NCI-H1694 (cell line): ENCODE measurements at regions not wholly inside any gene's neighbourhood (a gene's known extent, or its start where the extent isn't known, plus 50 kb on each side); places are given as distances from the start of the nearest gene placed in this dataset.

Experiments used
- DNase-seq: peaks from one replicate; lab custom pipeline; 2025; lab: John Stamatoyannopoulos, UW

GRCh38 chr2:5401115-5401657 is 291.0 kb upstream of the SOX11 start:
- DNase-seq: no peak

DNA sequence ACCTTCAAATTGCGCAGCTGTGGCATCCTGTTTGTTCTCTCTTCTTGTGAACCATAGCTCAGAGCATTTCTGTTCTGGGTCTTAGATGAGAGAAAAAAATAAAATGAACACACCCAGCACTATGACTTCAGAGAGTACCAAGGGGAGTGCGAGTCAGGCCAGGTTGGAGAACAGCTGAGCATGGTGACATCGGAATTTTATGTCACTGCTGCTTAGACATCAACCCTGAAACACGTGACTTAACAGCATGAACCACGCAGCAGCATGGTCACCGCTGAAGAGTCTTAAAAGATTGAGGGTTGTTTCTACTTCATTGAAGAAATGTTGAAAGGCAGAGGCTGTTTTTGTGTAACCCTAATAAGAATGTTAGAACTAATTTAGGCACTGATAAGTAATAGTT is 288.8 kb upstream of the SOX11 start:
- DNase-seq: no peak

- peak; percentile 98 for DNase-seq
Measured at GRCh38 chr2:5409898-5410381, 282.2 kb upstream of the SOX11 start.

DNA sequence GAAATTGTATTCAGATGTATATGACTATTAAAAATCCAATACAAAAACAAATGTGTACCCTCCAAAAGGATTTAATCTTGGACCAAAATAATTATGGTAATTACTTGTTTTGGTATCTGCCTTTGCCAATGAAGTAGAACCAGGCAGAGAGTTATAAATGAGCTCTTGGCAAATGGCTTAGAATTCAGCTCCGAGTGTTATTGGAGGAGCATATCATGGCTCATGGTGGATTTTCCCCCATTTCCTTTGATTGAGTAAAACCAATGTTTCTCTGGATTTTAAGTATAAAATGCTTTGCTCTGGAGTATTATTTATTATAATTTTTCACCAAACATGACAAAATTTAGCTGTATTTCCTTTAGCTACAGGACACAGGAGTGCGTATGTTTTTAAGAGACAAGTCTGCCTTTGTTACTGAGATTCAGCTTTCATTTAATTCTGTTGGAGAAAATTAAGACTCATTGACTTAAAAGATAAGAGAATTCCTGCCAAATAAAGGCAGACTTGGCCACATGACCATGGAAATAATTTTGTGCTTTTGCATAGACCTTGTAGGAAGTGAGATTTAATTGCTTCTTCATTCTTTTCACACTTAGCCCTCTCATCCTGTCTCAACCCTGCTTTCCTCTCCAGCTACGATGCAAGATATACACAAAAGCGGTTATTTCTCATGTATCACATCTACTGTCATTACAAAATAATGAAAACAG is 281.0 kb upstream of the SOX11 start:
- DNase-seq: peak; percentile 30

GRCh38 chr2:5412001-5412400 is 280.2 kb upstream of the SOX11 start:
- no peak for DNase-seq

DNA sequence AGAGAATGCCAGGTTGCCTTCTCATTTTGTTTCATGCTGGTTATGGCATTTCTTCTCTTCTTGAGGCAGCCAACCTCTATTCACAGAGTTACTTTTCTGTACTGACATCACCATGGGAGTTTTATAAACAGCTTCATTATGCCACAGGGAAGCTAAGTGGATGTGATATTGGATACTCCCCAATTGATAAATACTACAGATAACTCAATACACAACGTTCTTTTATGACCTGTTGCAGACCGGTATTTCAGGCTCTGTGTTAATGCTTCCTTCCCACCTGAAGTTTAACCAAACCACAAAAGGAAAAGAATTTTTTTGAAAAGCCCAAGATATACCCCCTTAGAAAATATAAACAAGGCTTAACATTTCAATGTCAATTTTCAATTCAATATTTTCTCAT is 258.3 kb upstream of the SOX11 start:
- no peak for DNase-seq

GRCh38 chr2:5437375-5437774 is 254.8 kb upstream of the SOX11 start:
- no peak for DNase-seq

DNA sequence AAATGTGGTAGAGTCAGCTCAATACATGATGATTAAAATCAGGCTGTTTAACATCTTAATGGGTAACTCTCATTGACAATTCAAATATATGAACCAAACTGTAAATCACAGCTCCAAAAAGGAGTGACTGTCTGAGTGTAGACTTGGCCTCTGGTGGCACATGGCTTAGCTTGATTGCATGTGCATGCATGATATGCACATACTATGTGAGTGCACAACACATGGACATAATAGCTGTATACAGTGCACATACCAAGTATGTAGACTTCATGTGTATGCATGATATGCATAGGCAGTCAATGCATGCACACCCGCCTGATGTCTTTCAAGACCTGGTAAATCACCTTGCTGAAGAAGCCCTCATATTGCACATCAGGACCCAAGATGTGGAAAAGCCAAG is 252.0 kb upstream of the SOX11 start:
- no peak for DNase-seq

DNA sequence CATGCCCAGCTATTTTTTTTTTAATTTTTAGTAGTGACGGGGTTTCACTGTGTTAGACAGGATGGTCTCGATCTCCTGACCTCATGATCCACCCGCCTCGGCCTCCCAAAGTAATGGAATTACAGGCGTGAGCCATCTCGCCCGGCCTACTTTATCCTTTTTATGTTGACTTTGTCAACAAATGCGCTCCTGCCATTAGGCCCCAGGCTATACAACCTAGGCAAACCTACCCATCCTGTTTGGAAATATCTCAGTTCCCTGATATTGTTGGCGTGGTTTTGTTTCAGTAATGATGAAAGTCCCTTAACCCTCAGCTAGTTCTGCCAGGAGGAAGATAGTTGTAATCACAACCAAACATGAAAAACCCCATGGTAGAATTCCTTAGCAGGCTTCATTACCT is 249.4 kb upstream of the SOX11 start:
- DNase-seq: no peak

- no peak for DNase-seq
Measured at GRCh38 chr2:5444168-5444567, 248.0 kb upstream of the SOX11 start.

DNA sequence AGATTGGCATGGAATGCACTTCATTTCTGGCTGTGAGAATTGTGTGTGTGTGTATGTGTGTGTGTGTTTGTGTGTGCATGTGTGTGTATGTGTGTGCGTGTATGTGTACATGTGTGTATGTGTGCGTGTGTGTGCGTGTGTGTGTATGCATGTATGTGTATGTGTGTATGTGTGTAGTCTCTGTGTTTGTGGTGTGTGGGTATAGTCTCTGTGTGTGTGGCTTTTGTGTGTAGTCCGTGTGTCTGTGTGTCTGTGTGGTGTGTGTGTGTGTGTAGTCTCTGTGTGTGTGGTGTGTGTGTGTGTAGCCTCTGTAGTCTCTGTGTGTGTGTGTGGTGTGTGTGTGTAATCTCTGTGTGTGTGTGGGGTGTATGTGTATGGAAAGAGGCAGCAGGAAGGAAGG is 247.3 kb upstream of the SOX11 start:
- no peak for DNase-seq

DNA sequence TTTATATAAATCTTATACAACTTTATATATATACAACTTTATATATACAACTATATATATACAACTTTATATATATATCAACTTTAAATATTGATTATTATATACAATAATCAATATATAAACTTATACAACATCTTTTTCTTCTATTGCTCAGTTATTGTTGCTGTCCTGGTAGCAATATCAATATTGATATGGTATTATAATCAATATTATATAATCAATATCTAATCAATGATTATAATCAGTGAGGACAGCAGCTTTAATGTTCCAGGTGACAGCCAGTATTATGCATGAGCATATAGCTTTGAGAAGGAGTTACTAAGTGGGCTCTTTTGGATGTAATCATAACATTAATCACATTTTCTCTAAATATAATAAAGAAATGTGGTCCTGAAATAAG is 242.3 kb upstream of the SOX11 start:
- DNase-seq: no peak

GRCh38 chr2:5453220-5454050 is 238.7 kb upstream of the SOX11 start:
- DNase-seq: no peak

- DNase-seq: no peak
Measured at GRCh38 chr2:5454051-5454390, 238.2 kb upstream of the SOX11 start.

GRCh38 chr2:5459041-5459440 is 233.1 kb upstream of the SOX11 start:
- no peak for DNase-seq

- no peak for DNase-seq
Measured at GRCh38 chr2:5464657-5465056, 227.5 kb upstream of the SOX11 start.

- no peak for DNase-seq
Measured at GRCh38 chr2:5465859-5466258, 226.3 kb upstream of the SOX11 start.

DNA sequence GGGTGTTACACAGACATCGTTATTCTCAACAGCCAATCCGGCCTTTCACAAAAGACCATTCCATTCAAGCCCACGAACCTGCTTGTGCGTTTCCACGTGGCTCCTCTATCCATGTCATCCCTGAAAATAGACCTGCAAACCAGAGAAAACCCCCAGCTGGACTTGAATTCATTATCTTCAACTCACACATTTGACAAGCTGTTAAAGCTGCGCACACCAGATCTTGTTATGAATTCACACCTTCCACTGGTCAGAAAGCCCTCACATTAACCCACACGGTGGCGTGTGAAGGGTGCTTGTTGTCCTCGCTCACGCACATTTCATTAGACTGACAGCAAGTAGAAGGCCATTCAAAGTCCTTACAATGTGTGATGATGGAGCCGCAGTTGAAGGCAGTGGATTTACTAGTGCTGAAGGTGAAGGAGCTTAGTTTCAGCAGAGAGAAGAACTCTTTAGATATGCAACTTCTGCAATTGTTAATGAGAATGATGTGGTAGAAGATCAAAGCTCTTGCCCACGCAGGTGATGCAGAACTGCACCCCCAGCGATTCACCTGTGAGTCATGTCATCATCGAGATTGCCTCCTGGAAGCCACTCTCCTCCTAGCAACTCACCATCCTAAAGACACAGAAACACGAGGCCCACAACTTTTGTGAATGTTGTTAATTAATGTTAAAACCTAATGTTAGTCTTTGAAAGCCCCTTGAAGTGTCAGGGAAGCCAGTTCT is 224.8 kb upstream of the SOX11 start:
- no peak for DNase-seq

DNA sequence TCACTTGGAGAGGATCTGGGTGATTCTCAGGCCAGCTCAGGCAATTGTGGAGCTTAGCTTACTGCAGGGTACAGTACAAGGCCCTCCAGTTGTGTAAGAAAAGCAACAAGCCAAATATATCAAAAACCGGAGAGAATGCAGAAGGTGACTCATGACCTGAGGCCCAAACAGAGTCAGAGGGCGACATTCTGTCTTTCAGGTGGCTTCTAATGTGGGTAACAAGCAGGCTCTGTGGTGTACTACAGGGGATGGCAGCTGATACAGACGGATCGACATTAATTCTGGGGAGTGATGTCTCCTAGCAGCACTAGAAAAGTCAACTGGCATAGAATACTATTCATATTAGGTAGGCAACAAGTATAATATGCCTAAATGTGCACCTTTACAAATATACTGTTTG is 219.5 kb upstream of the SOX11 start:
- DNase-seq: no peak

- no peak for DNase-seq
Measured at GRCh38 chr2:5473635-5474034, 218.5 kb upstream of the SOX11 start.

- DNase-seq: no peak
Measured at GRCh38 chr2:5474716-5475115, 217.5 kb upstream of the SOX11 start.

DNA sequence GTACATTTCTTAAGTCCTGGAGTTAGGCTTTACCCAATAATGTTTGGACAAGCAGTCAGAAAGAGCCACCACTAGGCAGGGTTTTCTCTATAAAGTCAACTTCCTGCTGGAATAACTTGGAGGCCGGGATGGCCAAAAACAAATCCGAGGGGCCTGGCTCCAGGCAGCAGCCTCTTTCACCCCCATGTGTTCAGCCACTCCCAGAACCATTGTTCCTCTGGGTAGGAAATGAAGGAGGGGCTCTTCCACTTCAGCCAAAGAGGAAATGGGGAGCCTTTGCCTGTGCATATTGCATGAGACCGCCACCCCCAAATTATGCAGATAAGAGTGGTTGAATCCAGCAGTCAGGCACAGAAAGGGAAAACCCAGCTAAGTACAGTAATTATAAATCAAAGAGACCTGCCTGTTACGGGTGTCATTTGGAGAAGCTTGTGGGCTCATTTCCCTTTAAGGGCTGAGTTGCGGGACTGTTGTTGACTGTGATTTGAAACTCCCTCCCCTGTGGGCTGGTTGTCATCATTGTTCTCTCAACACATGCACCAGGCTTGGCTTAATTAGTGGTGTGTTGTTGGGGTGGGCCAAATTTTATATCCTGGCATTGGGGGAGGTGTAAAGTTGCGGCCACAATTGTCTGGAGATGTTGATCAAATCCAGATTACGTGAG is 212.8 kb upstream of the SOX11 start:
- DNase-seq: no peak
